ENCODE measurements at regions not wholly inside any gene's neighbourhood (a gene's known extent, or its start where the extent isn't known, plus 50 kb on each side); places are given as distances from the start of the nearest gene placed in this dataset.

GRCh38 chr2:220787251-220787650, 784.9 kb downstream of the EPHA4 start:
- TF ChIP-seq, protein P1, sequence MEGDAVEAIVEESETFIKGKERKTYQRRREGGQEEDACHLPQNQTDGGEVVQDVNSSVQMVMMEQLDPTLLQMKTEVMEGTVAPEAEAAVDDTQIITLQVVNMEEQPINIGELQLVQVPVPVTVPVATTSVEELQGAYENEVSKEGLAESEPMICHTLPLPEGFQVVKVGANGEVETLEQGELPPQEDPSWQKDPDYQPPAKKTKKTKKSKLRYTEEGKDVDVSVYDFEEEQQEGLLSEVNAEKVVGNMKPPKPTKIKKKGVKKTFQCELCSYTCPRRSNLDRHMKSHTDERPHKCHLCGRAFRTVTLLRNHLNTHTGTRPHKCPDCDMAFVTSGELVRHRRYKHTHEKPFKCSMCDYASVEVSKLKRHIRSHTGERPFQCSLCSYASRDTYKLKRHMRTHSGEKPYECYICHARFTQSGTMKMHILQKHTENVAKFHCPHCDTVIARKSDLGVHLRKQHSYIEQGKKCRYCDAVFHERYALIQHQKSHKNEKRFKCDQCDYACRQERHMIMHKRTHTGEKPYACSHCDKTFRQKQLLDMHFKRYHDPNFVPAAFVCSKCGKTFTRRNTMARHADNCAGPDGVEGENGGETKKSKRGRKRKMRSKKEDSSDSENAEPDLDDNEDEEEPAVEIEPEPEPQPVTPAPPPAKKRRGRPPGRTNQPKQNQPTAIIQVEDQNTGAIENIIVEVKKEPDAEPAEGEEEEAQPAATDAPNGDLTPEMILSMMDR (IDR thresholded peaks at IDR 0.05 in 8 of 11, conservative IDR thresholded peaks at IDR 0.05 in 3 of 11), result no peak
- TF ChIP-seq POLR2AphosphoS5 (IDR thresholded peaks at IDR 0.05), result no peak
